HEK293T (cell line): ENCODE measurements at regions not wholly inside any gene's neighbourhood (a gene's known extent, or its start where the extent isn't known, plus 50 kb on each side); places are given as distances from the start of the nearest gene placed in this dataset.
"Not testable (repeated sequence)": the region's sequence is repeated elsewhere in the genome, so short reads cannot be mapped to it uniquely, and the experiment has no call there.

Experiments used
- CTBP1 ChIP-seq: fragments of 450-650 bp; IDR thresholded peaks from 2 replicates; pipeline ENCODE4 v1.6.1; 2016; ENCODE audit warnings: borderline replicate concordance
- FOXM1 ChIP-seq: fragments of 450-650 bp; IDR thresholded peaks from 2 replicates; pipeline ENCODE4 v1.6.1; 2017; ENCODE audit warnings: mild to moderate bottlenecking, borderline replicate concordance
- NFRKB ChIP-seq: fragments of 450-650 bp; IDR thresholded peaks from 2 replicates; pipeline ENCODE4 v1.6.1; 2016; ENCODE audit warnings: mild to moderate bottlenecking, moderate library complexity
- SUZ12 ChIP-seq: fragments of 450-650 bp; IDR thresholded peaks from 2 replicates; pipeline ENCODE4 v1.6.1; 2016; ENCODE audit warnings: mild to moderate bottlenecking

- TF ChIP-seq NFRKB, FOXM1, SUZ12, CTBP1: not testable (repeated sequence)
Measured at GRCh38 chr7:149948444-149948843, 74.7 kb downstream of the ATP6V0E2 start.
